ENCODE measurements at regions not wholly inside any gene's neighbourhood (a gene's known extent, or its start where the extent isn't known, plus 50 kb on each side); places are given as distances from the start of the nearest gene placed in this dataset.
A peak's percentile ranks its signal among the peaks of the same experiment; 100 is the strongest.

DNA sequence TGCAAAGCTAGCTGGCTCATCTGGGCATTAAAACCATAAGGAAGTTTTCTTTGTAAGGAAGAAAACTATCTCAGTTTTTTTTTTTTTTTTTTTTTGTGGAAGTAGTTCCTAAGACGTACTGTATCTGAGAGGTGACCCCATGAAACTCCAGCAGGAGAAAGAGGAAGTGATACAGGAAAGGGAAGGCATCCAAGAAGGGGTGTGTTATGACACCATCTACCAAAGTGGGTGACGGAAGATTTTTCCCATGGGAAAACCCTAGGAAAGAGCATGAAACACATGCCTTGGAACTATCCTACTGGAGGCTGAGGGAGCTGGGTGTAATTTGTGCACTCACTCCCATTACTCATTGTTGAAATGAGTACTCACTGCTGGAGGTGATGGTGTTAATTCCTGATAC, 63.8 kb upstream of the ARHGAP20 start:
- DNase-seq: peak; percentile 35 to 73

DNA sequence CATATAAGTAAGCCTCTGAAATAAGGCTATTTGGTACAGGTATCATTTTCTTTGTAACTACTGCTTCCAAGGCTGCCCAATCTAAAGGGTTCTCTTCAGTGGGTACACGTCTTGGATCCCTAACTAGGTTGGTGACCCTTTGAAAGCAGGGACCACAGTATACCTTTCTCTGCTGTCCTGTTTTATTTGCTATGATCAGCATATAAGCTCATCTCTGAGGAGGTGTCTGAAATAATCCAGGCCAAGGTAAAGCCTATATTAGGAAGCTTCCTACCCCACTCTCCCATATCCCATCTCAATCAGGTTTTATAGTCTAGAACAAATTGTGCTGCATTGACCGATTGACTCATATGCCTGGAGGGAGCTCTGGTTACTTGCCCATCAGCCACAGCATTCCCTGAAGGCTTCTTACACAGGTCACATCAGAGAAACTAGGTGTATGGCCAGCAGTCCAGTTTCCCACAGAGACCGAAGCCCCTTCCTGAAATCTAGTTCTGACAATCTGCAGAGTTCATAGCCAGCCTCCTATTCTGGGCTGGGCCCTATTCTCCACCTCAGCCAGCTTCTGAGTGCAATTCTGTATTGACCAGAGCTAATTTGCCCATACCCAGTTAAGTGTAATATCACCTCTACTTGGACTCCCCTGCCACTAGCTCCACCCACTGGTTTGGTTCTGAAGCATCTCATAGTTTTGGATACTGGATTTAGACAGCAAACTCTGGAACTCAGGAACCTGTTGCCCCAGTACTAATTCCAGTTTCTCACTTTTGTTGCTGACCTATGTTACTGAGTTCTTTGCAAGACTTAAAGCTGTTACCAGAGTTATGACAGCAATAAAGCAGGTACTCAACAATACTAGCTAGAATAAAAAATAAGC, 62.1 kb upstream of the ARHGAP20 start:
- no peak for DNase-seq

DNA sequence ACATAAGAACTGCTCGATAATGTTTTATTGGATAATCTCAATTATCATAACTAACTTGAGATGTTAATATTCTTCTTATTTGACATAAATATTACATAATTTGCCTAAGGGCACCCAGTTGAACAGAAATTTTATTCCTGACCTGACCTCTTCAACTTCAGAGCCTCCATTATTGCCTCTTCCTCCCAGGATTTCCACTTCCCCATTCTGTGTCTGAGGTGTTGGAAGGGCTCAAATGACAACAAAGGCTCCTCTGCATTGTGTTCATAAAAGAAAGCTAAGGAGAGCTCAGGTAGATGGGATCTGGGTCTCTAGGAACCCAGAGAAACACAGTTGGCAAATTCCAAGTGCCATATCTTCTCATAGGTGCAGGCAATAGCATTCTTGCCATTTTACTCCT, 61.2 kb upstream of the ARHGAP20 start:
- DNase-seq: peak in 1 of 2 donors; percentile 14

DNA sequence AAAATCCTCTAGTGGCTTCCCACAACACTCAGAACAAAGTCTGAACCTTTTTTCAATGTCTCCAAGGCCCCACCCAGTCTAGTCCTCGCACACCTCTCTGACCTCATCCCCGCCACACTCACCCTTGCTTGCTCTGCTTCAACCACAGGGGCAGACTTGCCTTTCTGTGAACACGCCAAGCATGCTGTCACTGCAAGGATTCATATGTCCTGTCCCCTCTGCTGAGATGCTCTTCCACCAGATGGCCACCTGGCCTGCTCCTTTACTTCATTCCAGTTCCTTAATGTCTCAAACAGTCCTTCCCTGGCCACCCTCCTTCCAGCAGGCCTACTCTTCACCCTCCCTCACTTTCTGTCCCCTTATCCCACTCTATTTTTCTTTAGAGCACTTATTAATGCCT, 60.6 kb upstream of the ARHGAP20 start:
- DNase-seq: no peak

DNA sequence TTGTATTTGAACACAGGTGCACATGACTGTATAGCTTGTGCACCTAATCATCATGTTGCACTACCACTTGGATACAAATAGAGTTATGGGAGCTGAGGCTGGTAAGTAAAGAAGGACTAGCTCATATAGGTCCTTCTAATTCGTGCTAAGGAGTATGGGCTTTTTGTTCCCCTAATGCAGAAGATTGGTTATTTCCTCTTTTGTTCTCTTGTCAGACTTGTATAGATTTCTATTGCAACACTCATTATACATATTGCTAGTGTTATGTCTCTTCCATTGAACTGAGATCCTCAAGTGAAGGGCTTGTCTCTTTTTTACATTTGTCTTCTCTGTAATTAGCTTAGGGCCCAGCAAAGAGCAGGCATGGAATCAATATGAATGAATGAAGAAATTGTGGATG, 54.1 kb upstream of the ARHGAP20 start:
- DNase-seq: peak; percentile 40 to 48

DNA sequence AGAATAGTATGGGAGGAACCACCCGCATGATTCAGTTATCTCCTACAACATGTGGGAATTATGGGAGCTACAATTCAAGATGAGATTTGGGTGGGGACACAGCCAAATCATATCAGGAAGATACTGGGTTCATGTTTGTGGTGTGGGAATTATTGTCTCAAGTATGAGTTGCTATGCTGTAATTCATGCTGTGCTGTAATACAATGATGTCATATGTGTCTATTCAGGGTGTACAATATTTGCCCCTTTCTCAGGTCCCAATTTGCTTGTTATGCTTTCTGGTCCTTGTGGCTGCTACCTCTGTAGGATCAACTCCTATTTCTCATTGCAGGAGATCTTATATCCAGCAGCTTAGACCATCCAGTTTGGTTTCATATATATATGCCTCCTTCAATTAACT, 52.2 kb upstream of the ARHGAP20 start:
- DNase-seq: no peak

DNA sequence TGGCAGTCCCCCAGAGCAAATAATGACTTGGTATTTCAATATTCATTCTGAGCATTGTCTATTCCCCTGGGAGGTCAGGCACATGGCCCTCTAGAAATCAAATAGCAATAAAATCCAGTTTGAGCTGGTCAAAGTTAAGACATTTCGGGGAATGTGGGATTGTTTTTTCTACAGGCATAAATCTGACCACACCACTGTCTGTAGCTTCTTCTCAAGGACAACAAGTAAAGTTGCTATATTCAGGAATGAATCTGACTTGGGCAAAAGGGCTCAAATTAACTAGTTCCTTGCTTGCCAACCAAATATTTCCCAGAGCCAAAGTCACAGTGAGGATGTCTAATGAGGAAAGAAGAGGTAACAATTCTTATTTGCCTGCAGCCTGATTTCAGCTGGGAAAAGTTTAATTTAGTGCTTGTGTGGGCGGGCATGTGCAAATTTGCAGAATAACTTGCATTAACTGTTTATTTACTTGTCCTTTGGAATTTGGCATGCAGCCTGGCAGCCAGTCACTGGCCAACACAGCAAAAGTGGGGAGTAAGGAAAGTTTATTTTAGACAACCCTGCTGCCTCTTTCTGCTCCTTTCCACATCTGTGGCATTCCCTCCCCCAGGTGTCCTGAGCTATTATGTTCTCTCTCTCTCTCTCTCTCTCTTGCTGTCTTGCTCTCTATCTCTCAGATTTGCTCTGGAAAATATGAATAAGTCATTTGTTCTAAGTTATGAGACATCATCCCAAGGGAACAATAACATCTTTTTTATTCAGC, 51.2 kb upstream of the ARHGAP20 start:
- no peak for DNase-seq

DNA sequence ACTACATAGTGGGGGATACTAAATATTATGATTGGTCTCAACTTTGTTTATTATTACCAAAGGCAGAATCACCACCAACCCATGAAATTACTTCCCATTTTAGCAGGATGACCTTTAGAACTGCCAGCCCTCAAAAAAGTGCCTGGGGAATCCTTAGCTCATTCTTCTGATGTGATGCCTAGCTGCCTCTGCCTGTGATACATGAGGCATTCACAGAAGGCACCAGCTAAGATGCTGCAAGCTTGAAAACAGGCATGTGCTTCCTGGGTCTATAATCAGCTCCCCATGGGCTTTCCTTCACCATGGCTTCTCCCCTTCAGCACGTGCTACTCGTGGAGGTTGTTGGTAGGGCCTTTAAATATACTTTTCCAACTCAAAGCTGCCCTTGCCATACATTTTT, 50.4 kb upstream of the ARHGAP20 start:
- peak in 1 of 2 donors; percentile 29 for DNase-seq
